Sigmoid colon (tissue), 4 donors: ENCODE measurements at regions not wholly inside any gene's neighbourhood (a gene's known extent, or its start where the extent isn't known, plus 50 kb on each side); places are given as distances from the start of the nearest gene placed in this dataset.

ENCODE experiments used
- CTCF ChIP-seq, 4 experiments: fragments of 450-650 bp in 3 of 4; fragments of 200-600 bp in 1 of 4; IDR thresholded peaks; one replicate each; pipeline ENCODE4 v1.5.1; 2016 to 2019; ENCODE audit warnings: antibody characterized with exemption in 4 of 4, mild to moderate bottlenecking in 3 of 4, moderate library complexity in 2 of 4
- EP300 ChIP-seq, 4 donors: sonication (generic); formaldehyde crosslinking; IDR thresholded peaks; one replicate each; pipeline ENCODE4 v1.6.1; 2017; ENCODE audit warnings: antibody characterized with exemption in 4 of 4
- POLR2A ChIP-seq, 2 donors: fragments of 450-650 bp; IDR thresholded peaks; one replicate each; pipeline ENCODE4 v1.6.1; 2016; ENCODE audit warnings: antibody characterized with exemption in 2 of 2, mild to moderate bottlenecking in 2 of 2, moderate library complexity in 2 of 2
- POLR2AphosphoS5 ChIP-seq, 4 donors: sonication (generic); formaldehyde crosslinking; IDR thresholded peaks; one replicate each; pipeline ENCODE4 v1.6.1; 2017; ENCODE audit warnings: antibody characterized with exemption in 4 of 4

GRCh38 chr14:45902241-45902640 is 649.2 kb upstream of the MIS18BP1 start:
- TF ChIP-seq CTCF (IDR thresholded peaks at IDR 0.05) (no peak), POLR2A (IDR thresholded peaks at IDR 0.05) (no peak), EP300 (IDR thresholded peaks at IDR 0.05) (peak in 1 of 4 donors; percentile 4), POLR2AphosphoS5 (IDR thresholded peaks at IDR 0.05) (peak in 3 of 4 donors; percentile 26 to 62 (median 52))
